ENCODE measurements at regions not wholly inside any gene's neighbourhood (a gene's known extent, or its start where the extent isn't known, plus 50 kb on each side); places are given as distances from the start of the nearest gene placed in this dataset.
"Not testable (repeated sequence)": the region's sequence is repeated elsewhere in the genome, so short reads cannot be mapped to it uniquely, and the experiment has no call there.

- DNase-seq (ENCODE audit: low read depth) = no peak
Measured at GRCh38 chr2:3036432-3037125, 341.0 kb downstream of the EIPR1 start.

GRCh38 chr2:3035385-3036050 lies 342.1 kb downstream of the EIPR1 start:
- DNase-seq (ENCODE audit: low read depth) = no peak

GRCh38 chr2:3034856-3035255 lies 342.8 kb downstream of the EIPR1 start:
- no peak for DNase-seq (ENCODE audit: low read depth)

- DNase-seq (ENCODE audit: low read depth) = no peak
Measured at GRCh38 chr2:3034396-3034795, 343.2 kb downstream of the EIPR1 start.

GRCh38 chr2:3033315-3033714 lies 344.3 kb downstream of the EIPR1 start:
- DNase-seq (ENCODE audit: low read depth) = no peak

- not testable (repeated sequence) for DNase-seq (ENCODE audit: low read depth)
Measured at GRCh38 chr2:3030791-3031190, 346.8 kb downstream of the EIPR1 start.

GRCh38 chr2:3025984-3026383 lies 351.6 kb downstream of the EIPR1 start:
- DNase-seq (ENCODE audit: low read depth) = no peak

GRCh38 chr2:3025261-3025660 lies 352.4 kb downstream of the EIPR1 start:
- DNase-seq (ENCODE audit: low read depth) = no peak

- no peak for DNase-seq (ENCODE audit: low read depth)
Measured at GRCh38 chr2:3024401-3024935, 353.1 kb downstream of the EIPR1 start.

GRCh38 chr2:3023531-3023930 lies 354.1 kb downstream of the EIPR1 start:
- no peak for DNase-seq (ENCODE audit: low read depth)

GRCh38 chr2:3022841-3023372 lies 354.7 kb downstream of the EIPR1 start:
- no peak for DNase-seq (ENCODE audit: low read depth)

- DNase-seq (ENCODE audit: low read depth) = no peak
Measured at GRCh38 chr2:3021720-3022119, 355.9 kb downstream of the EIPR1 start.

- DNase-seq (ENCODE audit: low read depth) = no peak
Measured at GRCh38 chr2:3010001-3010400, 367.6 kb downstream of the EIPR1 start.

GRCh38 chr2:3009483-3009882 lies 368.1 kb downstream of the EIPR1 start:
- DNase-seq (ENCODE audit: low read depth) = no peak

- no peak for DNase-seq (ENCODE audit: low read depth)
Measured at GRCh38 chr2:3009005-3009404, 368.6 kb downstream of the EIPR1 start.

- DNase-seq (ENCODE audit: low read depth) = no peak
Measured at GRCh38 chr2:3008561-3008960, 369.1 kb downstream of the EIPR1 start.

GRCh38 chr2:3007135-3007534 lies 370.5 kb downstream of the EIPR1 start:
- DNase-seq (ENCODE audit: low read depth) = no peak

GRCh38 chr2:3005859-3006501 lies 371.6 kb downstream of the EIPR1 start:
- DNase-seq (ENCODE audit: low read depth) = no peak

- DNase-seq (ENCODE audit: low read depth) = no peak
Measured at GRCh38 chr2:3001615-3002560, 375.7 kb downstream of the EIPR1 start.

- no peak for DNase-seq (ENCODE audit: low read depth)
Measured at GRCh38 chr2:3000968-3001367, 376.6 kb downstream of the EIPR1 start.

GRCh38 chr2:3000125-3000524 lies 377.5 kb downstream of the EIPR1 start:
- DNase-seq (ENCODE audit: low read depth) = no peak

GRCh38 chr2:2998971-2999370 lies 378.6 kb downstream of the EIPR1 start:
- no peak for DNase-seq (ENCODE audit: low read depth)

Data from T-helper 22 cell (primary cell).